GM21526 (cell line): ENCODE measurements at regions not wholly inside any gene's neighbourhood (a gene's known extent, or its start where the extent isn't known, plus 50 kb on each side); places are given as distances from the start of the nearest gene placed in this dataset.

Experiments
- ATAC-seq: cut with Tn5 transposase; IDR thresholded peaks from one replicate; pipeline ENCODE4 v1.9.1; 2021; ENCODE audit warnings: moderate library complexity; ENCODE audit not compliant: unreplicated experiment, low FRiP score

DNA sequence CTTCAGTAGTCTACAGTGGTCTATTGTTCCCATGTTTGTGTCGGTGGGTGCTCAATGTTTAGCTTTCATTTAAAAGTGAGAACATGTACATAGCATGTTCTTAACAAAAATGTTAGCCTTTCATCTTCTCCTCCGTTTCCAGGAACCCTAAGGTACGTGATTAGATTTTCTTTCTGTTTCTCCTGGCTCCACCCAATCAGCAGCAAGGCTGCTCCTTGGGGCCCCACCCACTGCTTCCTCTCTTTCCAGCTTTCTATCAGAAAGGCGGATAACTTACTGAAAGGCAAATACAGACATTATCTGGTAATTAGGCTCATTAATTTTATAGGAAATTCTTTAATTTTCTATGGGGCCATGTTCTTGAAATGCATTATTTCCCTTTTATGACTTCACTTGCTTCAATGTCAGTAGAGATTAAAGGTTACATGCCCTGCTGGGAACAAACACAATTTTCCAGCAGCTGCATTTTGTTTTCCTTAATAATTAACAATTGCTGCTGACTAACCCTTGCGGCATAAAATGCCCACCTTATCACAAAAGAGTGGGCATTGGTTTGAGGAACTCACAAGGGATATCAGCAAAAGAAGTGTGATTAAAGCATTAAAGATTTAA, 324.9 kb upstream of the SNX7 start:
- ATAC-seq: no peak

DNA sequence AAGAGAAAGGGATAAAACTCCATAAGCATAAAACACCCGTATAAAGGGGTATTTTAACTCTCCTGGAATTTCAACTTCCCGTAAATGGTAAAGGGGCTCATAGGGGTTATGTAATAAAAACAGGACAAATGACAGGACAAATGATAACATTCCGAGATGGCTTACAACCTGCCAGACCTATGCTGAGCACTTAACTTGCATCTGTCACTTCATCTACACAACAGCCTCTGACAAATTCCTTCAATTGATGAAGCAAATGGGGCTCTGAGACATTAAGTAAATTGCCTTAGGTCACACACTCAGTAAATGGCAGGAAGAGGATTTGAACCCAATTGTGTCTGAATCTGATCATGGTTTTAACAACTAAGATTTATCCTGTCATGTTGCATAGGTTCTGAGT, 327.6 kb upstream of the SNX7 start:
- ATAC-seq: no peak

- no peak for ATAC-seq
These were observed 328.1 kb upstream of the SNX7 start for GRCh38 chr1:98333406-98333805.

GRCh38 chr1:98331718-98332311, 329.7 kb upstream of the SNX7 start:
- no peak for ATAC-seq

- ATAC-seq: no peak
These were observed 330.3 kb upstream of the SNX7 start for GRCh38 chr1:98331243-98331642.

- no peak for ATAC-seq
These were observed 331.3 kb upstream of the SNX7 start for GRCh38 chr1:98330224-98330623.

DNA sequence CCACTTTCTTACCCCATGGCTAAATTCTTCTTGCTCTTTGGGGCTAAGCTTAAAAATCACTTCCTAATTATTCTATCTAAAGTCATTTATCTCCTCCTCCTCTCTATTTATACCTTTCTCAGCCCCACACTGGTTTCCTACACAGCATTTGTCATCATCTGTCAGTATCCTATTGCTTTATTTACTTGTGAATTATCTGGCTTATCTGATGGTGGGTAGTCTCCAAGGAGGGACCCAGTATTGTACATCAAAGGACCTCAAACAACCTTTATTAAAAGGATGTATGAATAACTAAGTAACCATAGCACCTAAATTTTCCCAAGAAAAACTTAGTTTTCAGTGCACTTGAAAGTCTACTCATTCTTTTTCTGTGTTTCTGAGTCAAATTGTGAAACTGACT, 332.7 kb upstream of the SNX7 start:
- ATAC-seq: no peak

GRCh38 chr1:98327220-98327861, 334.2 kb upstream of the SNX7 start:
- ATAC-seq: no peak

DNA sequence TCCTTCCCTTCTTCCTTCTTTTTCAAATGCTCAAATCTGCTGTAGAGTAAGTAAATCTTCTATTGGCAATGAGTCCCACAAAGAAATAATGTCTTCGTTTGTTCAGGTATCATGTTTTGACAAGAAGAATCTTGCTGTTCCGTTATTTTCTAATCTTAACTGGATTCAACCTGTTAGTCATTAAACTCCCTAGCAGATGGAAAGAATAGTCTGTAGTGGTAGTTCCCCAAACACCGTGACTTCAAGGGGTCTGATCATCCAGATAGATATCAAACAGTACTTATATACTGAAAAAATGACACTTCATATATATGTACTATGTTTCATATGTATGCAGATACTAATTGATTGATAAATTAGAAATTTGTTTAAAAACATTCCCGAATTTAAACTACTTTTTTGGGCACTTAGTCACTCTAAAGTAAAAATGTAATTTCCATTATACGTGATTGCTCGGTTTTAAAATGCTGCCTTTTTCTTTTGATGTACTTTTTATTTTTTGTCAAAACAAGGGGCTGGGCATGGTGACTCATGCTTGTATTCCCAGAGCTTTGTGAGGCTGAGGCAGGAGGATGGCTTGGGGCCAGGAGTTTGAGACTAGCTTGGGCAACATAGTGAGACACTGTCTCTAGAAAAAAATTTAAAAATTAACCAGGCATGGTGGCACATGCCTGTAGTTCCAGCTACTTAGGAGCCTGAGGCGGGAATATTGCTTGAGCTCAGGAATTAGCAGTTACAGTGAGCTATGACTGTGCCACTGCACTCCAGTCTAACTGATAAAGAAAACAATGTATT, 335.7 kb upstream of the SNX7 start:
- no peak for ATAC-seq

GRCh38 chr1:98323906-98324358, 337.6 kb upstream of the SNX7 start:
- ATAC-seq: no peak

- no peak for ATAC-seq
These were observed 338.1 kb upstream of the SNX7 start for GRCh38 chr1:98323388-98323787.

DNA sequence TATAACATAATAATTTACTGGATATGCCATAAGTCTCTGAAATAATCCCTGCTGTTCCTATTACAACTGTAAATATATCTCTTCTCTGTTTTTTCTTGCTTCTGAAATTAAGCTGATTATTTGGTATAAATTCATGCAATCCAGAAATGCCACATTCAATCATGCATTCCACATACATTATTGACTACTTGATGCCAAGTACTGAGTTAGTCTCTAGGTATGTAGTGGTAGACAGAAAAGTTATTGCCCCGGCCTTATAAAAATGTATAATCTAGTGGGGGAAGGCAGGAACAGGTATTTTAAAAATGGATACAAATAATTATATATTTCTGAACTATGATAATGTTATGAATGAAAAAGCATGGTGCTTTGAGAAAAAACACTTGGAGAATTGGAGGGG, 338.6 kb upstream of the SNX7 start:
- no peak for ATAC-seq

GRCh38 chr1:98322086-98322485, 339.4 kb upstream of the SNX7 start:
- no peak for ATAC-seq

DNA sequence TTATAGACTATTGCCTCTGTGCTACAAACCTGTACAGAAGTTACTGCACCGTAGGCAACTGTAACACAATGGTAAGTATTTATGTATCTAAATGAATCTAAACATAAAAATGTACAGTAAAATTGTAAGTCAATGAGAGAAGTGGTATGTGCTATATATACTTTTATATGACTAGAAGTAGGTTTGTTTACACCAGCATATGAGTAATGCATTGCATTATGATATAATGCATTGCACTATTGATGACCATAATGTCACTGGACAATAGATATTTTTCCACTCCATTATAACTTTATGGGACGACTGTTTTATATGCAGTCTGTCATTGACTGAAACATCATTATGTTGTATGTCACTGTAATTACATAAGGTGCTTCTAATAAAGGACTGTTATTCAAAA, 340.3 kb upstream of the SNX7 start:
- no peak for ATAC-seq

DNA sequence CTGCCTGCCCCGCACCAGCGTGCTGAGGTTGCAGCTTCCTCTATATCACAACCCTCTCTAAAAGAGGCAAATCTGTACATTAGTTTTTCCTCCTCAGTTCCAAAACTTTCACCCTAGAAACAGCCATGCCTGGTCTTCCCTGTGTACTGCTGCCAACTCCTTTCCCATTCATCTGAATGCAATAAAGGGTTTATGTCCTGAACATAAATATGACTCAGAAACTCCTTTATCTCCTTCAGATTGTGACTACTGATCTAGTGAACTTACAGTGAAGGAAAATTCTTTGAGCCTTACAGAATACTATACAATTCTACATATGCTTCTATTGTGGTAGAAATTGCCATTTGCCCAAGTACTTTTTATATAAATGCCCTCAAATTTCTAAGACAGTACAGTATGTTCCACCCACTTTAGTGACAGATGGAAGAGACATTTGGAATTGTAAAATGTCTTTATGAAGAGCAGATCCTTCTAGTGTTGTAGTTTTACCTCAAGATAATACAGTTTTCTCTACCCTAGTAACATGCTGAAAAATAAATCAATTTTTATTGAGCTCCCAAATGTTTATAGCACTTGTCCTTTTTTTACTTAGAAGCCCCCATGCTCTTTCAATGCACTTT, 345.1 kb upstream of the SNX7 start:
- no peak for ATAC-seq

DNA sequence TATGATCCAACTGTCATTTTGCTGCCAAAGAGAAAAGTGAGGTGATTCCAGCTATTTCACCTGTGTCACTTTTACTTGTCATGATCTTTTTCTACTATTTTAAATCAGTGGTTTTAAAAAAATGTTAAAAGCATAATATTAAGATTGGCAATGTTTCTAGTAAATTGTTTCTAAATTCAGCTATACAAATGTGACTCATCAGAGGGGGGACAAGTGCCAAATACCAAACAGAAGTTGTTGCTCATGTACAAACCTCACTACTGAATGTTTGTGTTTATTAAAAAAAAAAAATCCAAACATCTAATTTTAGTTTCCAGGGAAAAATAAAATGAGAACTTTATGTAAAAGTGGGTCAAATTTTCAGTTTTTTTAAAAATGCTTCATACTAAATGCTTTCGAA, 346.2 kb upstream of the SNX7 start:
- ATAC-seq: no peak

GRCh38 chr1:98314601-98315000, 346.9 kb upstream of the SNX7 start:
- ATAC-seq: no peak

- ATAC-seq: no peak
These were observed 354.9 kb upstream of the SNX7 start for GRCh38 chr1:98306517-98307089.

DNA sequence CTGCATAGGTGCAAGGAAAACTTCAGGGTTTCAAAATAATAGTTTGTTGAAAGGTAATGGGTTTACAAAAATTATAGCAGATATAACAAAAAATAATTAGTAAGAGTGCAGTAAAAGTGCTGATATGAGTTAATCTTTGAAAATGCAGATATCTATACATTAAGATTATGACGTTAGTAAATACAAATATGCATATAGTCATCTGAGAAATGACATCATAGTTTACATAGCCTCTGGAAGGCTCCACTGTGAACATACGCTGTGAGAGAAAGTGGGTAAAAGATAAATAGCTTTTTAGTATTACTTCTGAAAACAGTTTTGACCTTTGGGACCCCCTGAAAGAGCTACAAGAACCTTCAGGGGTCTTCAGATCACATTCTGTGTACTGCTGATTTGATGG, 356.2 kb upstream of the SNX7 start:
- ATAC-seq: no peak

GRCh38 chr1:98304888-98305287, 356.6 kb upstream of the SNX7 start:
- no peak for ATAC-seq

DNA sequence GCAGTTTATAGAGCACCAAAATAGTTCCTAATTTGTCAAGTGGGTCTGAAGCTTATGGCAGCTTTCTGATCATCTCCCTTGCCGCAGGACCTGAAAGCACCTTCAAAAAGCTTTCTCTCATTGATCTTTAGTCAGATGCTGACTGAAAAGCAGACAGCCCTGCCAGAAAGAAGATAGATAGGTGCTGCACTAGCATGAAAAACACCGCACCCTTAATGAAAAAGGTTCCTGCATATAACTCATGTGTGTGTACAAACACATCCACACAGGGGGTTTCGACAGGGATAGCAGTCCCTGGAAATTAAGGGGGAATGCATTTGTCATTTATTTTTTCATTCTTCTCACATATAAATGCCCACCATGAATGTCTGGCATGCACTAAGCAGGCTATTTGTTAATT, 361.7 kb upstream of the SNX7 start:
- no peak for ATAC-seq
